DMS153 (cell line): ENCODE measurements at regions not wholly inside any gene's neighbourhood (a gene's known extent, or its start where the extent isn't known, plus 50 kb on each side); places are given as distances from the start of the nearest gene placed in this dataset.
"Not testable (repeated sequence)": the region's sequence is repeated elsewhere in the genome, so short reads cannot be mapped to it uniquely, and the experiment has no call there.

Experiments
- DNase-seq: peaks from one replicate; lab custom pipeline; 2025; lab: John Stamatoyannopoulos, UW

GRCh38 chr5:90133941-90134340, 275.6 kb downstream of the CETN3 start:
- no peak for DNase-seq

- DNase-seq = no peak
Observed at GRCh38 chr5:90131383-90132133, 278.0 kb downstream of the CETN3 start.

- no peak for DNase-seq
Observed at GRCh38 chr5:90128551-90128950, 281.0 kb downstream of the CETN3 start.

GRCh38 chr5:90119531-90119971, 290.0 kb downstream of the CETN3 start:
- no peak for DNase-seq

GRCh38 chr5:90117005-90117404, 292.6 kb downstream of the CETN3 start:
- DNase-seq = no peak

GRCh38 chr5:90113108-90113507, 296.4 kb downstream of the CETN3 start:
- no peak for DNase-seq

- no peak for DNase-seq
Observed at GRCh38 chr5:90112033-90112692, 297.4 kb downstream of the CETN3 start.

- no peak for DNase-seq
Observed at GRCh38 chr5:90111364-90112032, 298.1 kb downstream of the CETN3 start.

GRCh38 chr5:90109285-90109684, 300.3 kb downstream of the CETN3 start:
- no peak for DNase-seq

- DNase-seq = no peak
Observed at GRCh38 chr5:90099099-90099498, 310.5 kb downstream of the CETN3 start.

- no peak for DNase-seq
Observed at GRCh38 chr5:90097082-90097477, 312.5 kb downstream of the CETN3 start.

GRCh38 chr5:90096415-90097081, 313.0 kb downstream of the CETN3 start:
- no peak for DNase-seq

GRCh38 chr5:90095292-90096060, 314.1 kb downstream of the CETN3 start:
- DNase-seq = no peak

GRCh38 chr5:90093751-90094485, 315.6 kb downstream of the CETN3 start:
- no peak for DNase-seq

GRCh38 chr5:90092734-90093133, 316.8 kb downstream of the CETN3 start:
- no peak for DNase-seq

- no peak for DNase-seq
Observed at GRCh38 chr5:90084342-90084741, 325.2 kb downstream of the CETN3 start.

GRCh38 chr5:90073026-90073570, 336.5 kb downstream of the CETN3 start:
- not testable (repeated sequence) for DNase-seq

- no peak for DNase-seq
Observed at GRCh38 chr5:90071656-90072055, 337.9 kb downstream of the CETN3 start.

- no peak for DNase-seq
Observed at GRCh38 chr5:90071066-90071465, 338.5 kb downstream of the CETN3 start.

GRCh38 chr5:90066920-90067319, 342.6 kb downstream of the CETN3 start:
- DNase-seq = no peak
